GM12872 (cell line): ENCODE measurements at regions not wholly inside any gene's neighbourhood (a gene's known extent, or its start where the extent isn't known, plus 50 kb on each side); places are given as distances from the start of the nearest gene placed in this dataset.

Experiments used
- CTCF ChIP-seq: IDR thresholded peaks from 3 replicates; pipeline ENCODE4 v1.5.1; 2011; ENCODE audit warnings: low read depth, mild to moderate bottlenecking, low read length, moderate library complexity; ENCODE audit not compliant: insufficient read depth

GRCh38 chr16:64136314-64136713, 985.5 kb downstream of the CDH11 start:
- TF ChIP-seq CTCF: no peak

GRCh38 chr16:64133366-64133765, 988.5 kb downstream of the CDH11 start:
- TF ChIP-seq CTCF: no peak

DNA sequence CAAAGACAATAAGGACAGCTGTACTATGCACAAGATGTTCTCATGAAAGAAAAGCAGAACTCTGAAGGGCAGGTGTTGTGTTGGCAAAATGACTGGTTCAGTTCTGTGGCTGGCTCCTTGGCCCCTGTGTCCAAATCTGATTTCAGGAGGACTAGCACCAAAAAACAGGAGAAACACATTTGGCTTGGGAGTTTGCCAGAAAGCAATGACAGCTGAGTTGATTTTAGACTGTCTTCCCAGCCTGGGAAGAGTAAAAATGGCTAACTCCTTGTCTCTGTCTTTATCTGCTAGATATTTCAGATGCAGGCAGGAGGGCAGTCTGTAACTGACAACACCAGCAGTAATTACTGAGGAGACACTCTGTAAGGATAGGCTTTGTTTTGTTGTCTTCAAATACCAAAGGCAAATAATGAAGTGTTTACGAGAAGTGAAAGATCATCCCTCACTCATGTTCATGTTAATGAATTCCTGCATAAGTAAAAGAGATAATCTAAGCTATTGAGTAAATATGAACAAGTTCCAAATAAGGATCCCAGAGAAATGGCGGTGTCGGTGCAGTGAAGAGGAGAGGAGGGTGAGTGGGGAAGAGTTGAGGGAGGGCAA, 989.0 kb downstream of the CDH11 start:
- no peak for TF ChIP-seq CTCF

DNA sequence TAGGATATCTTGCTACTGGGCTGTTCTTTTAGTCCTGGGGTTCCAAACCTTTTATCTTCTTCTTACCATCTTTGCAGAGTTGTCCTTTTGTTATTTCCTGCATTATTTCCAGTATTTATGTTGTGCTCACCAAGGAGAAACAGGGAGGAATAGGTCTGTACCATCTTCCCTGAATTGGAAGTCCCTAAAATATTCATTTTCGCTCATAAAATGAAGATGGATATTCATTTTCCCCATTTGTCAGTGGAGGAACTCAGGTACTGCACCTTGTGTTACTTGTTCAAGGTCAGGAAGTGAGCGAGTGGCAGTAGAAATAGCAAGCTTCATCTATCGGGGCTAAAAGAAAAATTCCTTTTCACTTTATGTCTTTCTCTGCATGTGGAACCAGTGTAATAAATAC, 989.7 kb downstream of the CDH11 start:
- TF ChIP-seq CTCF: no peak

DNA sequence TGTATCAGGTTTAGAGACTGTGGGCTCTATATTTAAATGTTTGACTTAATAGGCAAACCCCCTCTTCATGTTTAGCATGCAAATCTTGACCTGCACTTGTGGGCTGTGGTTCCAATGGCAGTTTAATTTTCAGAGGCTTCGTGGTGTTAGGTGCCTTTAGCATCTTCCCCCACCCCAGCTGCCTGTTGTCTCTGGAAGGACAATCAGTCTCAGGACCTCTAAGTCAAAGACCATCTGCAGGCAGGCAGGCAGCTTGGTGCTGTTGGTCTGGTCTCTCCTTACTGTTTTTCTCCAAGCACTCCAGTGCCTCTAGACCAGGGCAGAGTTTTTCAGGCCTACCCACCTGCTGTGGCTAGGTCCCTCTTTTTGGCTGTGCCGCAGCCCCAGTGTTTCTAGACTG, 990.4 kb downstream of the CDH11 start:
- no peak for TF ChIP-seq CTCF

GRCh38 chr16:64130140-64130539, 991.7 kb downstream of the CDH11 start:
- TF ChIP-seq CTCF: no peak

- TF ChIP-seq CTCF: no peak
Measured at GRCh38 chr16:64122177-64122576, 999.7 kb downstream of the CDH11 start.
